ENCODE measurements at regions not wholly inside any gene's neighbourhood (a gene's known extent, or its start where the extent isn't known, plus 50 kb on each side); places are given as distances from the start of the nearest gene placed in this dataset.
"Not testable (repeated sequence)": the region's sequence is repeated elsewhere in the genome, so short reads cannot be mapped to it uniquely, and the experiment has no call there.

GRCh38 chr2:186925514-186925913 lies 76.5 kb upstream of the ZSWIM2 start:
- Mint-ChIP-seq H3K4me1 (peaks cover 7% of the 10 kb centered on the region), H3K36me3 (no peaks in the 10 kb centered on the region), H3K9me3 (peaks cover 0 to 11% (median 3%) of the 10 kb centered on the region in 7 donors), H3K4me3 (no peak overlapping the region), H3K27ac (no peak overlapping the region), H3K27me3 (ENCODE audit: low read depth in 3 of 3) (no peaks in the 10 kb centered on the region)
- Histone ChIP-seq H3K4me3 (replicated peaks in 1 of 3; ENCODE audit: low read depth in 2 of 3, low read length in 3 of 3) (no peak overlapping the region), H3K9me3 (replicated peaks in 1 of 2; ENCODE audit: control insufficient read depth in 1 of 2, insufficient read depth in 1 of 2, low read length in 2 of 2) (no peaks in the 10 kb centered on the region), H3K36me3 (replicated peaks in 1 of 2; ENCODE audit: control insufficient read depth in 1 of 2, insufficient read depth in 2 of 2, low read length in 2 of 2) (no peaks in the 10 kb centered on the region), H3K4me2 (replicated peaks; ENCODE audit: extremely low read depth, low read length, poor library complexity, severe bottlenecking) (no peak overlapping the region), H3K27me3 (ENCODE audit: control insufficient read depth in 2 of 2, insufficient read depth in 2 of 2, low read length in 2 of 2) (no peaks in the 10 kb centered on the region), H2AFZ (ENCODE audit: insufficient read depth, low read depth, low read length, poor library complexity, severe bottlenecking) (no peak overlapping the region), H3K79me2 (ENCODE audit: insufficient read depth, low read length) (no peaks in the 10 kb centered on the region), H4K20me1 (ENCODE audit: insufficient read depth, low read length) (no peaks in the 10 kb centered on the region), H3K27ac (ENCODE audit: low read depth in 1 of 2, low read length in 2 of 2) (no peak overlapping the region), H3K9ac (ENCODE audit: insufficient read depth, low read length, poor library complexity, severe bottlenecking) (no peak overlapping the region), H3K4me1 (ENCODE audit: control insufficient read depth in 1 of 2, insufficient read depth in 2 of 2, low read length in 2 of 2) (no peaks in the 10 kb centered on the region)
- no peak for TF ChIP-seq CTCF (IDR thresholded peaks at IDR 0.05)
- intact Hi-C loops (cut with micrococcal nuclease) = no loop called here
- WGBS (ENCODE audit: insufficient coverage) = no CpG with 5 or more reads among the region's 1 CpG
- DNase-seq = no peak

GRCh38 chr2:186922316-186922715 lies 73.3 kb upstream of the ZSWIM2 start:
- H4K20me1 ChIP-seq (ENCODE audit: insufficient read depth, low read length); H3K9me3 ChIP-seq (replicated peaks in 1 of 2; ENCODE audit: control insufficient read depth in 1 of 2, insufficient read depth in 1 of 2, low read length in 2 of 2); intact Hi-C loops (cut with micrococcal nuclease); H3K36me3 Mint-ChIP-seq; H3K4me3 ChIP-seq (replicated peaks in 1 of 3; ENCODE audit: low read depth in 2 of 3, low read length in 3 of 3); H3K4me2 ChIP-seq (replicated peaks; ENCODE audit: extremely low read depth, low read length, poor library complexity, severe bottlenecking); H3K4me1 ChIP-seq (ENCODE audit: control insufficient read depth in 1 of 2, insufficient read depth in 2 of 2, low read length in 2 of 2); H3K27ac ChIP-seq (ENCODE audit: low read depth in 1 of 2, low read length in 2 of 2); H3K4me1 Mint-ChIP-seq; H3K27me3 Mint-ChIP-seq (ENCODE audit: low read depth in 3 of 3); H3K9ac ChIP-seq (ENCODE audit: insufficient read depth, low read length, poor library complexity, severe bottlenecking); H2AFZ ChIP-seq (ENCODE audit: insufficient read depth, low read depth, low read length, poor library complexity, severe bottlenecking); H3K4me3 Mint-ChIP-seq; H3K27ac Mint-ChIP-seq; DNase-seq; H3K36me3 ChIP-seq (replicated peaks in 1 of 2; ENCODE audit: control insufficient read depth in 1 of 2, insufficient read depth in 2 of 2, low read length in 2 of 2); H3K27me3 ChIP-seq (ENCODE audit: control insufficient read depth in 2 of 2, insufficient read depth in 2 of 2, low read length in 2 of 2); H3K79me2 ChIP-seq (ENCODE audit: insufficient read depth, low read length): not testable (repeated sequence)
- WGBS (ENCODE audit: insufficient coverage) = 100% methylated on average over 1 of the region's 3 CpGs
- H3K9me3 Mint-ChIP-seq = peaks cover 0 to 11% (median 3%) of the 10 kb centered on the region in 7 donors
